Keratinocyte (primary cell): ENCODE measurements at regions not wholly inside any gene's neighbourhood (a gene's known extent, or its start where the extent isn't known, plus 50 kb on each side); places are given as distances from the start of the nearest gene placed in this dataset.

ENCODE experiments used
- DNase-seq: peaks from one replicate; pipeline ENCODE4 v3.0.0-alpha.2; 2011; ENCODE audit warnings: low read depth, missing footprints, low spot score
- FAIRE-seq: peaks from 2 replicates; lab custom pipeline; 2011; peaks lifted over from hg19 to GRCh38; lab: Jason Lieb, UNC
- H2AFZ ChIP-seq: 2 replicates; pipeline ENCODE4 v1.6.0; 2012; ENCODE audit warnings: low read length, control low read depth, inconsistent platforms; ENCODE audit not compliant: control insufficient read depth
- H3K27ac ChIP-seq: 2 replicates; pipeline ENCODE4 v1.5.1; 2011; ENCODE audit warnings: low read length; ENCODE audit not compliant: control insufficient read depth, insufficient read depth
- H3K27me3 ChIP-seq: 3 replicates; pipeline ENCODE4 v1.6.0; 2011; ENCODE audit warnings: low read length; ENCODE audit not compliant: control insufficient read depth, insufficient read depth; ENCODE audit errors: extremely low read depth
- H3K36me3 ChIP-seq, 2 experiments: 2 replicates in 1 of 2; 3 replicates in 1 of 2; pipeline ENCODE4 v1.5.1; 2011; ENCODE audit warnings: low read length in 2 of 2, mild to moderate bottlenecking in 1 of 2; ENCODE audit not compliant: control insufficient read depth in 2 of 2, insufficient read depth in 2 of 2; ENCODE audit errors: extremely low read depth in 1 of 2
- H3K4me1 ChIP-seq: 3 replicates; pipeline ENCODE4 v1.5.1; 2011; ENCODE audit warnings: low read length; ENCODE audit not compliant: control insufficient read depth, insufficient read depth; ENCODE audit errors: extremely low read depth
- H3K4me2 ChIP-seq: 3 replicates; pipeline ENCODE4 v1.6.0; 2011; ENCODE audit warnings: low read depth, low read length; ENCODE audit not compliant: control insufficient read depth, insufficient read depth; ENCODE audit errors: extremely low read depth
- H3K4me3 ChIP-seq, 3 experiments: fragments of 200-600 bp in 1 of 3; sonication (generic) in 1 of 3; 2 replicates in 2 of 3; 3 replicates in 1 of 3; pipeline ENCODE4 v1.5.1; 2011 to 2016; ENCODE audit warnings: low read length in 3 of 3, mild to moderate bottlenecking in 3 of 3, control low read depth in 2 of 3, inconsistent platforms in 1 of 3, low read depth in 1 of 3, mixed read lengths in 1 of 3, mixed run types in 1 of 3, moderate library complexity in 1 of 3; ENCODE audit not compliant: control insufficient read depth in 2 of 3, insufficient read depth in 2 of 3; ENCODE audit errors: extremely low read depth in 1 of 3
- H3K79me2 ChIP-seq: 2 replicates; pipeline ENCODE4 v1.6.0; 2012; ENCODE audit warnings: low read length; ENCODE audit not compliant: control insufficient read depth, insufficient read depth
- H3K9ac ChIP-seq: 3 replicates; pipeline ENCODE4 v1.6.0; 2011; ENCODE audit warnings: low read length; ENCODE audit not compliant: control insufficient read depth, insufficient read depth; ENCODE audit errors: extremely low read depth
- H3K9me1 ChIP-seq: 3 replicates; pipeline ENCODE4 v1.6.0; 2011; ENCODE audit warnings: low read length; ENCODE audit not compliant: control insufficient read depth, insufficient read depth; ENCODE audit errors: extremely low read depth
- H3K9me3 ChIP-seq: 2 replicates; pipeline ENCODE4 v1.5.1; 2012; ENCODE audit warnings: low read depth, low read length; ENCODE audit not compliant: control insufficient read depth
- H4K20me1 ChIP-seq: 3 replicates; pipeline ENCODE4 v1.6.0; 2011; ENCODE audit warnings: low read length; ENCODE audit not compliant: control insufficient read depth, insufficient read depth; ENCODE audit errors: extremely low read depth
- CTCF ChIP-seq, 3 experiments: IDR thresholded peaks in 1 of 3; conservative IDR thresholded peaks in 1 of 3; optimal IDR thresholded peaks in 1 of 3; 2 replicates in 2 of 3; 3 replicates in 1 of 3; pipeline versions ENCODE3 to v1.5.1; 2011; ENCODE audit warnings: low read length in 3 of 3, mild to moderate bottlenecking in 3 of 3, moderate library complexity in 2 of 3, control low read depth in 1 of 3, inconsistent platforms in 1 of 3; ENCODE audit not compliant: insufficient read depth in 2 of 3; ENCODE audit errors: extremely low read depth in 1 of 3
- EZH2 ChIP-seq: IDR thresholded peaks from one replicate; pipeline ENCODE4 v1.6.1; 2012; ENCODE audit warnings: inconsistent platforms, mild to moderate bottlenecking, low read length, moderate library complexity
- dilution Hi-C: fragments of 300-500 bp; cut with MboI; formaldehyde crosslinking; loops from one replicate; pipeline ENCODE4 v1.7.0; 2020; ENCODE audit warnings: low sequenced_read_pairs; ENCODE audit not compliant: extremely low pct_ligation_motif_present
- small RNA-seq, 3 experiments: library from RNA; depleted of rRNA; stranded (forward); fragments of <200 nt; gene quantifications; one replicate each; pipeline ENCODE3, GENCODE V24; 2012; ENCODE audit warnings: low read depth in 3 of 3, low replicate concordance in 1 of 3; ENCODE audit not compliant: insufficient read length in 3 of 3

- TF ChIP-seq EZH2 (no peak), CTCF (optimal IDR thresholded peaks at IDR 0.05 in 1 of 3, IDR thresholded peaks at IDR 0.05 in 1 of 3, conservative IDR thresholded peaks at IDR 0.05 in 1 of 3; ENCODE audit: extremely low read depth in 1 of 3, insufficient read depth in 2 of 3, low read length in 3 of 3) (no peak)
- FAIRE-seq (no peak), DNase-seq (no peak)
- no peak overlapping the region for H3K4me2 ChIP-seq
- H3K9me1 ChIP-seq: no peaks in the 10 kb centered on the region
- no peak overlapping the region for H3K27ac ChIP-seq
- peaks cover 4% of the 10 kb centered on the region for H3K27me3 ChIP-seq
- H3K36me3 ChIP-seq: no peaks in the 10 kb centered on the region
- H3K9me3 ChIP-seq: no peaks in the 10 kb centered on the region
- no peaks in the 10 kb centered on the region for H4K20me1 ChIP-seq
- no peak overlapping the region for H3K9ac ChIP-seq
- no peak overlapping the region for H3K4me3 ChIP-seq
- no peaks in the 10 kb centered on the region for H3K79me2 ChIP-seq
- H2AFZ ChIP-seq: no peak overlapping the region
- dilution Hi-C loops: no loop called here
- H3K4me1 ChIP-seq: no peaks in the 10 kb centered on the region
These were observed 75.6 kb downstream of the ZNF280B start for GRCh38 chr22:22432937-22433336.

GRCh38 chr22:22433770-22434169 is 74.8 kb downstream of the ZNF280B start:
- Histone ChIP-seq H3K36me3 (no peaks in the 10 kb centered on the region), H3K4me3 (no peak overlapping the region), H4K20me1 (no peaks in the 10 kb centered on the region), H3K4me1 (no peaks in the 10 kb centered on the region), H3K9me1 (no peaks in the 10 kb centered on the region), H3K4me2 (no peak overlapping the region), H2AFZ (no peak overlapping the region), H3K27ac (no peak overlapping the region), H3K9ac (no peak overlapping the region), H3K27me3 (peaks cover 4% of the 10 kb centered on the region), H3K9me3 (no peaks in the 10 kb centered on the region), H3K79me2 (no peaks in the 10 kb centered on the region)
- DNase-seq: no peak
- dilution Hi-C loops: no loop called here
- TF ChIP-seq EZH2 (no peak), CTCF (optimal IDR thresholded peaks at IDR 0.05 in 1 of 3, IDR thresholded peaks at IDR 0.05 in 1 of 3, conservative IDR thresholded peaks at IDR 0.05 in 1 of 3; ENCODE audit: extremely low read depth in 1 of 3, insufficient read depth in 2 of 3, low read length in 3 of 3) (no peak)
- no peak for FAIRE-seq

Small RNA genes lying in the stretch of these regions (small RNA-seq; reads per million reads assigned to genes)
- gene AC245291.3 (0 reads per million in 3 experiments), gene IGLVVII-41-1 (0 reads per million in 3 experiments)
